Posterior cingulate gyrus (tissue), 11 donors: ENCODE measurements at regions not wholly inside any gene's neighbourhood (a gene's known extent, or its start where the extent isn't known, plus 50 kb on each side); places are given as distances from the start of the nearest gene placed in this dataset.

ENCODE experiments used
- DNase-seq, 10 donors: peaks; one replicate each; pipeline versions ENCODE4 v3.0.0 to v3.0.0-alpha.2; 2020 to 2021; ENCODE audit warnings: mixed read lengths in 3 of 10
- intact Hi-C: fragments of 100-400 bp; cut with DNase I; formaldehyde crosslinking; loops from one replicate; pipeline ENCODE4 v1.15.1; 2023

- no peak for DNase-seq
- intact Hi-C loops: no loop called here
Observed at GRCh38 chr5:175123542-175123941, 320.4 kb downstream of the DRD1 start.

DNA sequence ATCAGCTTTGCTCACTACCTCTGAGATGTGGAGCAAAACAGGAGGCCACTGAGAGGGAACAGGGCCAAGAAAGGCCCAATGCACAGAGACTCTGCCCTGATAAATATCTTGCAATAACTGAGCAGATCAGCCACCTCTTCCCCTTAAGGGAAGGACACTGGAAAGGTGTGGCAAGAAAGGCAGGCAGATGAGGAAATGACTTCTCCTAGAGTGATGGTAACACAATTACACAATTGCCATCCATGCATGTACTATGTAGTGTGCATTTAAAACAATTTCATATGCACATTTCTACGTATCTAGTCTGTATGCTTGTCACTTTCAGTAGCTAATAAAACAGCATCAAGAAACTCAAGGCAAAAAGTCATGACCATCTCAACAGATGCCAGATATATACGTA lies 322.5 kb downstream of the DRD1 start:
- intact Hi-C loops: no loop called here

DNA sequence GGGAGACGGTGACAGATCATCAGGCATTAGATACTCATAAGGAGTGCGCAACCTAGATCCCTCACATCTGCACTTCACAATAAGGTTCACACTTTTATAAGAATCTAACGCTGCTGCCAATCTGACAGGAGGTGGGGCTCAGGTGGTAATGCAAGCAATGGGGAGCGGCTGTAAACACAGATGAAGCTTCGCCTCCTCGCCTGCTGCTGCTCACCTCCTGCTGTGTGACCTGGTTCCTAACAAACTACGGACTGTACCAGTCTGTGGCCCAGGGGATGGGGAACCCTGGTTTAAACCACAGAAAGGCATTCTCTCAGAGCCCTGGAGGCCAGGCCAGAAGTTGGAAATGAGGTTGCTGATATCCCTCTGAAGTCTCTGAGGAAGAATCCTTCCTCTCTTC lies 323.6 kb downstream of the DRD1 start:
- no peak for DNase-seq
- intact Hi-C loops: no loop called here

More for the DNA sequence above, 322.5 kb downstream of the DRD1 start:
- no peak for DNase-seq

DNA sequence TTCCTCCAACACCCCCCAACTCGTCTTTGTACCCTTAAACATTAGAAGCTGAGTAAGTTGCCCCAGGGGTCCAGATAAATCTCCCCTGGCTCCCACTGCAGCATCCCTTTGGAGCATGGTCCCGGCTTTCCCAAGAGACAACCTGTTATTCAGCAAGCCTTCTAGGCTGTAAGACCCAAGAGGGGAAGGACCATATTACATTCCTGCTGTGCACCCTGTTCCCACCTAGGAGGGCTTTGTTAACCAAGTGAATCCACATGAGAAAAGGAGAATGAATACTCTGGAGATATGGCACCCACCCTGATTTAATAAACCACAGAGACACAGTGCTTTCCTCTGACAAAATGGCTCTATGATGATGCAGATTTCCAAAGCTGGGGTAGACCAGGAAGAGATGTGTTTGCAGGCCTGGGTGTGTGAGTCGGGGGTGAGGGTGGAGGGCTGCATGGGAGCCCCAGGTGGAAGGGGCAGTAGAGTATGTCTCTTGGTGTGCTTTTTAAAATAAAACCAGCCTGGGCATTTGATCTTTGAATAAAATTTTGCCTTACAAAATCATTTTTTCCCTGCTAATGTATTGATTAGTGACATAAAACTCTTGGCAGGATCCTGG lies 325.2 kb downstream of the DRD1 start:
- intact Hi-C loops: no loop called here
- no peak for DNase-seq

- no peak for DNase-seq
- intact Hi-C loops: no loop called here
Observed at GRCh38 chr5:175116466-175117048, 327.4 kb downstream of the DRD1 start.

- intact Hi-C loops: no loop called here
- no peak for DNase-seq
Observed at GRCh38 chr5:175115831-175116230, 328.2 kb downstream of the DRD1 start.

DNA sequence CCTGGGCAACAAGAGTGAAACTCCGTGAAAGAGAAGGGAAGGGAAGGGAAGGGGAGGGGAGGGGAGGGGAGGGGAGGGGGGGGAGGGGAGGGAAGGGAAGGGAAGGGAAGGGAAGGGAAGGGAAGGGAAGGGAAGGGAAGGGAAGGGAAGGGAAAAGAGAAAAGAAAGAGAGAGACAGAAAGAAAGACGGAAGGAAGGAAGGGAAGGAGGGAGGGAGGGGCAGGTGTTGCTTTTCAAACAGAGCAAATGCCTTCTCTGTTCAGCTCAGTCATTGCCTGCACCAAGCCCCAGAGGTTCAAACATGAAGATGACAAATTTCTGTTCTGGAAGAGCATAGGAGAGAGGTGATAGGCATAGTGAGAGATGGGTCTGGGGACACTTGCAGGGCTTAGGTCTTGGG lies 330.0 kb downstream of the DRD1 start:
- intact Hi-C loops: no loop called here
- no peak for DNase-seq

GRCh38 chr5:175109058-175109755 lies 334.8 kb downstream of the DRD1 start:
- intact Hi-C loops: no loop called here
- no peak for DNase-seq

DNA sequence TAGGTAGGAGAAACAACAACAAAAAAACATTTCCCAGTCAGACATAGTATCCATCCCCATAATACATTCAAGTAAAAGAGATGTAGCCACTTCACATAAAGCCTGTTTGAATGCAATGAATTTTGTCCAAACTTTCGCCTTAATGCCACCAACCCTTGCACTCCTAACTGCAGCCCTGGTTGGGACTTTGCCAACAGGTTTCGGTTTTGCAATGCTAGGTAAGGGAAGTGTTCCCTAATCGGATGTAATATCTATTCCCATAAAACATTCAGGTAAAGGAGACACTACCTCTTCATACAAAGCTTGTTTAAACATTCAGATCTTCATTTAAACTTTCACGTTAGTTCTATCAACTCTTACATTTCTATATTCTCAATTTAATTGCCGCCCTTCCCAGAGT lies 336.1 kb downstream of the DRD1 start:
- no peak for DNase-seq
- intact Hi-C loops: no loop called here

- intact Hi-C loops: no loop called here
Observed at GRCh38 chr5:175107028-175107588, 336.9 kb downstream of the DRD1 start.

DNA sequence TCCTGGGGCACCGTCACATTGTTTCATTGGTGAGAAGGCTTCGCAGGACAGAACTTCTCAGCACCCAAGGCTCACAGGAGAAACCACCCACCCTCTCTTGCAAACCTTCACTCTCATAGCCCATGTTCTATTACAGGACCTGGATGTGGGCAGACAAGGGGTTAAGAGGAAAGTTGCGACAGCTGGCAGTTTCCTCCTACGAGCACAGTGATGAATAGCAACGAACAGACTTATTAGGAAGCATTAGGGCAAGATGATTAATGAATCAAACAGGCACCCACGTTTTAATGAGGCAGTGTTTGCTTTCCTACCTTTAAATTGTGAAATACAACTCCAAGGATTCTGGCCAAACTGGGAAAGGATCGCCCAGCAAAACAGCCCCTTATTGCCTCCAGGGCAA lies 339.3 kb downstream of the DRD1 start:
- no peak for DNase-seq
- intact Hi-C loops: no loop called here

More at GRCh38 chr5:175107028-175107588, 336.9 kb downstream of the DRD1 start:
- no peak for DNase-seq

DNA sequence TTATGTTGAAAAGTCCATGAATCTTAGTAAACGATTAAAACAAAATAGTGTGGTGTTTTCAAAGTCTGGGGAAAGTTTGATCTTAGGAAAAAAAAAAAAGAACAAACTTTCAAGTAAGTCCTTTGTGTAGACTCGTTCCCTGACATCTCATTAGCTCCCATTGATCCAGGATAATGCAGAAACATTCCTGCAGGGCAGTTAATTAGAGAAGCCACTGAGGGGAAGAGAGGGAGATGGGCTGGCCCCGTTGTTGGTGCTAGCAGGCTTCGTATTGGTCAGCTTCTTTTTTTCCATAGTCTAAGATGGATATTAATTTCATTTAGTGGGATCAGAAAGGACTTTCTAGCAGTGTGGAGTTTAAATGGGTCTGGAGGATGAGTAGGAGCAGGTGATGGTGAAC lies 340.2 kb downstream of the DRD1 start:
- intact Hi-C loops: no loop called here
- DNase-seq: no peak

DNA sequence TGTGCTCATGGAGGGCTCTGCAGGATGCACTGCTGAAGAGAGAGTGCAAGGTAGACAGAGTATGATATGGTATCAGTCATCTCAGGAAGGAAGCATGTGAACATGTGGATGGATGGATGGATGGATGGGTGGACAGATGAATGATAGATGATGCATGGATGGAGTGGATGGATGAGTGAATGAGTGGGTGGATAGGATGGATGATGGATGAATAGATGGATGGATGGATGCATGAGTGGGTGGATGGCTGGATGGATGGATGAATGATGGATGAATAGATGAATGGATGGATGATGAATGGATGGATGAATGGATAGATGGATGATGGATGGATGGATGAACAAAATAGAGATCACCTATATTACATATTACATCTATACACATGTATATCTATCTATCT lies 341.3 kb downstream of the DRD1 start:
- intact Hi-C loops: no loop called here
- no peak for DNase-seq

DNA sequence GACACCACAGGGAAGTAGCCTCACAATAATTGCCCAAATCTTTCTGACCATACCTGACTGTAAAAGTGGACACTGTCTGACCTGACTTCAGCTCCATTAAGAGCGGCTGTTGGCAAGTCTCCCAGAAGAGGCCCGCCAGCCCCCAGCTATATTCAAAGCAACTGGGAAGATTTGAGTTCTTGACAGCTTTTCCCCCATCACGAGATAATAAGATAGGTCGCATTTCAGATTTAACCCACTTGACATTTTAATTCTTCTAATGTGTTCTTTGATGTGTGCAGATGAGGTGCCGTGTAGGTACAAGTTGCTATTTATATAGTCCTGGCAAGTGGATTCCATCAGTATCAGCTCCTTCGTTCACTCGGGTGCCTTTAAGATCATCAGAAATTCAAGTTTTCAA lies 345.7 kb downstream of the DRD1 start:
- intact Hi-C loops: no loop called here
- no peak for DNase-seq

DNA sequence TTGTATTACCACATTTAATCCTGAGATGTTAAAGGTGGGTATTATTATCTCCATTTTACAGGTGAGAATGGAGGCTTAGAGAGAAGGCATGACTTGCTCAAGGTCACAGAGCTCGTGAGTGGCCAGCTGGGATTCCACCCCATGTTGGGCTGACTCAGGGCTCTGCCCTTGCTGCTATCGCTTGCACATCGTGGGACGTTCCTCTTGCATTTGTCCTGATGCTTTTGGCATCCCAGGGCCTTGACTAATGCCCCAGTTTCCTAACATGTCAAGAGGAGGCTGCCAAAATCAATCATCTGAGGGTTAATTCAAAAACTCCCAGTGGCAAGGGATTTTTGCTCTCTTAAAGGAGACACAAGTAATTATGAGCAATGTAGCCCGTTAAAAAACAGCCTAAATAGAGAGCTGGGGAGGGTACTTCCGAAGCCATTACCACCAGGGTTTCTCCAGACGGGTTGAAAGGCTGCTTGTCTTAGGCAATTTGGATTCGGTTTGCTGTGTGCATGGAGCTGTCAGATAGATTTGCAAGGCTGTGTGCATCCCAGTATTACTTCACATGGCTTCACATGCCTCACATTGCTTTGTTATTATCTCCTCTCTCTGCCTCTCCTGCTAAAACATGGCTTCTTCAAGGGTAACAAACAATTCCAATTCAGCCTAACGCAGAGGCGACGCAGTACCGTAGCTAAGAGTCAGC lies 347.4 kb downstream of the DRD1 start:
- intact Hi-C loops: no loop called here
- no peak for DNase-seq

DNA sequence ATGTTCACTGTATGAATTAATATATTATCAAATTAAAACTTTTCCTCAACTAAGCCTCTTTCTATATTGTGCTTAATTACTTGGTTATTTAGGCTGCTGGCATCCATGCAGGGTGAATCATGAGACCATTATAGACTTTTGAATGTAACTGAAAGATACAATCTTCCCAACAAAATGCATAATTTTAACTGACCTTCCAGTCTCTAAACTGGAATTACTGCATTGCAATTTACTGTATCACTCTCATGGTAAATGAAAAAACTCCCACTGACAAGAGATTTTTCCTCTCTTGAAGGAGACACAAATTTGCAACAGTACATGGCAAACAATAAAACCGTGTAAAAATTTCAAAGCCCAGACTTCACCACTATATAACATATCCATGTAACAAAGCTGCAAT lies 349.5 kb downstream of the DRD1 start:
- DNase-seq: no peak
- intact Hi-C loops: no loop called here

- intact Hi-C loops: no loop called here
- DNase-seq: no peak
Observed at GRCh38 chr5:175092691-175093090, 351.3 kb downstream of the DRD1 start.

DNA sequence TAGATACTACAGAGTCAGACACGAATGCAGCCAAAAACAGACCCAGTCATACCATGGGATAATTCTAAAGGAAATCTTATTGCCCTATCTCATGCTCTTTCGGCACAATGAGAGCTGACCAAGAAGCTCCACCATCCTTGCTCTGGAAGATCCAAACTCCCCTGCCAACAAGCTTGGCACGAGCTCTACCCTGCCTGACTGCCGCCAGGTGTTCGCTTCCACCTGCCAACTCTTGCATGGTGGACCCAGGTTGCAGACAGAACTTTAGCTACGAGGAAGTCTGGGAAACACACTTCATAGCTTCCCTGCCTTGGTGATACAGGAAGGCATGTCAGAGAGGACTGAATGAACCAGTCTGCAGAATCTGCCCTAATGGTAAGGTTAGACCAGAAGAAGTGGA lies 355.0 kb downstream of the DRD1 start:
- no peak for DNase-seq
- intact Hi-C loops: no loop called here

DNA sequence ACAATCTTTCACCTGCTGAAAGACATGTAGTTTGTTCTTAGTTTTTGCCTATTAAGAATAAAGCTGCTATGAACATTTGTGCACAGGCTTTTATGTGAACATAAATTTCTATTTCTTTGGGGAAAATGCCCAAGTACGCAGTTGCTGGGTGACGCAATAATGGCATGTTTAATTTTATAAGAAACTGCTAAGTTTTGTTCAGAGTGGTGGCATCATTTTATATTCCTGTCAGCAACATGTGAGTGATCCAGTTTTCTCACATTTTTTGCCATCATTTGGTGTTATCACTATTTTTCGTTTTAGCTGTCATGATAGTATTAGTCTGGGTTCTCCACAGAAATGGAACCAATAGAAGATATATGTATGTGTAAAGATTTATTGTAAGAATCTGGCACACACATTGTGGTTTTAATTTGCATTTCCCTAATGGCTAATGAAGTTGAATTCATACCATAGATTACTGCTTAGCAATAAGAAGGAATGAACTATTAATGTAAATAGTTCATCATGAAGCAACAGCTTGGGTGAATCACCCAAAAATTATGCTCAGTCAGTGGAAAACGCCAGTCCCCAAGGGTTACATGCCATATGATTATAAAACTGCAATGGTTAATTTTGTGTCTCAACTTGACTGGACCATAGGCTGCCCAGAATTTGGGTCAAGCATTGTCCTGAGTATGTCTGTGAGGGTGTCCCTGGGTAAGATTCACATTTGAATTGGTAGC lies 358.6 kb downstream of the MSX2 start:
- intact Hi-C loops: no loop called here

DNA sequence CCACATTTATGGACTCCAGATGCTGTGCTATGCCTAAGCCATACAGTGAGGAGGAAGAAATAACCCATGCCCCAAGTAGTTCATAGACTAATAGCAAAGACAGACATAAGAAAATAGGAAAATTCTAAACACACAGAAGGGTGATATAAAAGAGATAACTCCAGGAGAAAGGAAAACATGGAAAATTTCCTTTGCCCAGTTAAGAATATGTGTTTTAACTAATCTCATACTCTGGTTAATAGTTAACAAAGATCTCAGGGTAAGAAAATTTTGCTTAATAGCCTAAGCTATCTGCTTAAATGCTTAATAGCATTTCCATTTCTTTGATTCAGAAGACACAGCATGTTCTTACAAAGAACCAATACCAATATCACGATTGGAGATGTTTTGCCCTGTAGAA lies 358.0 kb downstream of the MSX2 start:
- intact Hi-C loops: no loop called here
- DNase-seq: no peak

More for the DNA sequence above, 358.6 kb downstream of the MSX2 start:
- DNase-seq: no peak

DNA sequence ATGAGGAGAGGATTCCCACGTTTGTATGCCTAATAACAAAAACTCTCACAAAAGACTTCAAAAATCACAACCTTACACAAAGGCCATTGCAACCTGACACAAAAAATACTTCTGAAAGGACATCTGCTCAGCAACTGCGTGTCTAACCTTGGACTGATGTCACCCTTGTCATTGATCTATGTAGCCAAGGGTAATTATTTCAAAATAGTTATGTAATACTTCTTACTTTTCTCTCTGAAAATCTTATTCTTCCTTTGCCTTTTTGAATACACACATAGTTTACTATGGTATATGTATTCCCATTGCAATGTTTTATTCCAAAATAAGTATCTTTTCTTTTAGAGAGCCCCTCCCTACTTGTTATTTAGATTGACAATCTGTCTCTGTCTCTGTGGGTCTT lies 355.3 kb downstream of the MSX2 start:
- intact Hi-C loops: no loop called here
- DNase-seq: no peak
